GM06990 (cell line): ENCODE measurements at regions not wholly inside any gene's neighbourhood (a gene's known extent, or its start where the extent isn't known, plus 50 kb on each side); places are given as distances from the start of the nearest gene placed in this dataset.

Experiments
- DNase-seq: peaks from one replicate; pipeline ENCODE4 v3.0.0-alpha.2; 2011; ENCODE audit not compliant: insufficient read length; ENCODE audit errors: extremely low read depth
- H3K27me3 ChIP-seq: replicated peaks from 2 replicates; pipeline ENCODE4 v1.6.0; 2011; ENCODE audit warnings: low read length; ENCODE audit not compliant: control insufficient read depth, insufficient read depth
- H3K36me3 ChIP-seq: 2 replicates; pipeline ENCODE4 v1.5.1; 2011; ENCODE audit warnings: low read length; ENCODE audit not compliant: control insufficient read depth, insufficient read depth
- H3K4me3 ChIP-seq: replicated peaks from 2 replicates; pipeline ENCODE4 v1.5.1; 2011; ENCODE audit warnings: low read depth, mild to moderate bottlenecking, control low read depth, low read length
- CTCF ChIP-seq: IDR thresholded peaks from 2 replicates; pipeline ENCODE4 v1.5.1; 2011; ENCODE audit warnings: low read length, control low read depth, mild to moderate bottlenecking, inconsistent platforms; ENCODE audit not compliant: insufficient read depth, poor library complexity, severe bottlenecking

GRCh38 chr9:78654324-78654723 lies 357.4 kb downstream of the PSAT1 start:
- H3K4me3 ChIP-seq: no peak overlapping the region
- no peak for DNase-seq
- no peaks in the 10 kb centered on the region for H3K36me3 ChIP-seq
- H3K27me3 ChIP-seq: no peaks in the 10 kb centered on the region
- TF ChIP-seq CTCF: no peak

GRCh38 chr9:78663369-78663768 lies 366.4 kb downstream of the PSAT1 start:
- Histone ChIP-seq H3K27me3 (no peaks in the 10 kb centered on the region), H3K36me3 (no peaks in the 10 kb centered on the region), H3K4me3 (no peak overlapping the region)
- no peak for TF ChIP-seq CTCF
- DNase-seq: no peak

GRCh38 chr9:78664370-78664769 lies 367.4 kb downstream of the PSAT1 start:
- Histone ChIP-seq H3K27me3 (no peaks in the 10 kb centered on the region), H3K4me3 (no peak overlapping the region), H3K36me3 (no peaks in the 10 kb centered on the region)
- no peak for TF ChIP-seq CTCF
- DNase-seq: no peak

DNA sequence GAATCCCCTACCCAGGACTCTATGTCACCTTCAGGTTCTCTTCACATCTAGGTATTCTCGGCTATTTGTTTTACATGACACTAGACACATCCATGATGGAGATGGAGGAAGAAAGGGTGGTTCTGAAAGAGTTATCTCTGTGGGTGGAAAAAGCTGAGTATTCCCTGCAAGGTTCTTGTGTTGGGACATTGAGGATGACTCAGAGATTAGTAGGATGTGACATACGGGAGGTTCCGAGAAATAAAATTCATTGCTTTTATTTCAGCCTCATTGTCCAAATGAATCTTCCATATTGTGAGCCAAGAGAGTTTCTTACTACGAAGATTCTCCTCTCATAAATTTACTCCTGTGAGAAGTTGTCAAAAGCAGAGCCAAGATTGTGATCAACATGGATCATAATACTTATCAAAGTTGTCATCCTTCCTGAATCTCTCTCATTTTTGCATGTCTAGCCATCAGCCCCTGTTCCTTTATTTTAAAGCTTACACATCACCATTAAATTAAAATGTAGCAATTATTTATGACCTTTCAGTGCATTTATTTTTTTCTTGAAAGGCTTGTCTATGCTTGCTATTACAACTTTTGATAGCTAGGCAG lies 370.0 kb downstream of the PSAT1 start:
- Histone ChIP-seq H3K4me3 (no peak overlapping the region), H3K36me3 (no peaks in the 10 kb centered on the region), H3K27me3 (no peaks in the 10 kb centered on the region)
- no peak for DNase-seq
- TF ChIP-seq CTCF: no peak

GRCh38 chr9:78668148-78668832 lies 371.4 kb downstream of the PSAT1 start:
- no peaks in the 10 kb centered on the region for H3K36me3 ChIP-seq
- no peak overlapping the region for H3K4me3 ChIP-seq
- H3K27me3 ChIP-seq: no peaks in the 10 kb centered on the region
- TF ChIP-seq CTCF: no peak
- no peak for DNase-seq
